HG02623 (cell line): ENCODE measurements at regions not wholly inside any gene's neighbourhood (a gene's known extent, or its start where the extent isn't known, plus 50 kb on each side); places are given as distances from the start of the nearest gene placed in this dataset.

Experiments
- ATAC-seq: cut with Tn5 transposase; IDR thresholded peaks from one replicate; pipeline ENCODE4 v1.9.1; 2021; ENCODE audit warnings: moderate library complexity; ENCODE audit not compliant: unreplicated experiment

- no peak for ATAC-seq
Measured at GRCh38 chr12:67832155-67832554, 157.1 kb upstream of the IFNG-AS1 start.

- no peak for ATAC-seq
Measured at GRCh38 chr12:67833602-67834001, 155.6 kb upstream of the IFNG-AS1 start.

- ATAC-seq: no peak
Measured at GRCh38 chr12:67837876-67838275, 151.4 kb upstream of the IFNG-AS1 start.

- no peak for ATAC-seq
Measured at GRCh38 chr12:67842124-67842523, 147.1 kb upstream of the IFNG-AS1 start.

GRCh38 chr12:67843257-67843656 lies 146.0 kb upstream of the IFNG-AS1 start:
- no peak for ATAC-seq

- ATAC-seq: no peak
Measured at GRCh38 chr12:67852701-67853100, 136.5 kb upstream of the IFNG-AS1 start.

GRCh38 chr12:67853204-67853603 lies 136.0 kb upstream of the IFNG-AS1 start:
- ATAC-seq: no peak

GRCh38 chr12:67854351-67854750 lies 134.9 kb upstream of the IFNG-AS1 start:
- ATAC-seq: no peak

GRCh38 chr12:67855103-67855502 lies 134.1 kb upstream of the IFNG-AS1 start:
- ATAC-seq: no peak

GRCh38 chr12:67871231-67871630 lies 118.0 kb upstream of the IFNG-AS1 start:
- ATAC-seq: no peak

GRCh38 chr12:67873355-67873754 lies 115.9 kb upstream of the IFNG-AS1 start:
- ATAC-seq: no peak

GRCh38 chr12:67876305-67876915 lies 112.8 kb upstream of the IFNG-AS1 start:
- ATAC-seq: no peak

GRCh38 chr12:67877727-67878126 lies 111.5 kb upstream of the IFNG-AS1 start:
- no peak for ATAC-seq

- no peak for ATAC-seq
Measured at GRCh38 chr12:67879937-67880336, 109.3 kb upstream of the IFNG-AS1 start.

GRCh38 chr12:67881565-67881964 lies 107.7 kb upstream of the IFNG-AS1 start:
- no peak for ATAC-seq

GRCh38 chr12:67884596-67884995 lies 104.7 kb upstream of the IFNG-AS1 start:
- ATAC-seq: no peak

- ATAC-seq: no peak
Measured at GRCh38 chr12:67885375-67886169, 103.7 kb upstream of the IFNG-AS1 start.

- no peak for ATAC-seq
Measured at GRCh38 chr12:67887065-67887464, 102.2 kb upstream of the IFNG-AS1 start.

- no peak for ATAC-seq
Measured at GRCh38 chr12:67889931-67890330, 99.3 kb upstream of the IFNG-AS1 start.

- ATAC-seq: no peak
Measured at GRCh38 chr12:67890726-67891258, 98.5 kb upstream of the IFNG-AS1 start.

- no peak for ATAC-seq
Measured at GRCh38 chr12:67891596-67891995, 97.7 kb upstream of the IFNG-AS1 start.
